Chondrocyte (in vitro differentiated cells): ENCODE measurements at regions not wholly inside any gene's neighbourhood (a gene's known extent, or its start where the extent isn't known, plus 50 kb on each side); places are given as distances from the start of the nearest gene placed in this dataset.

ENCODE experiments used
- DNase-seq: peaks from one replicate; pipeline ENCODE4 v3.0.0; 2021; ENCODE audit warnings: mixed read lengths, low spot score
- H3K27ac Mint-ChIP-seq: one replicate; pipeline ENCODE4 v1.8.0; 2021; ENCODE audit warnings: mild to moderate bottlenecking, moderate library complexity, mixed read lengths; ENCODE audit not compliant: unreplicated experiment
- H3K27me3 Mint-ChIP-seq: 2 replicates; pipeline ENCODE4 v1.8.0; 2021; ENCODE audit warnings: low read depth, mixed read lengths
- H3K36me3 Mint-ChIP-seq: 2 replicates; pipeline ENCODE4 v1.8.0; 2021; ENCODE audit warnings: low read depth, mixed read lengths
- H3K4me1 Mint-ChIP-seq: 2 replicates; pipeline ENCODE4 v1.8.0; 2021; ENCODE audit warnings: low read depth, mild to moderate bottlenecking, mixed read lengths
- H3K4me3 Mint-ChIP-seq: one replicate; pipeline ENCODE4 v1.8.0; 2021; ENCODE audit warnings: mild to moderate bottlenecking, moderate library complexity, mixed read lengths; ENCODE audit not compliant: unreplicated experiment
- H3K9me3 Mint-ChIP-seq: 2 replicates; pipeline ENCODE4 v1.8.0; 2021; ENCODE audit warnings: low read depth, mixed read lengths
- CTCF ChIP-seq: fragments of 200-600 bp; sonication (generic); IDR thresholded peaks from 2 replicates; pipeline ENCODE4 v1.5.0; 2021; ENCODE audit warnings: antibody characterized with exemption, mild to moderate bottlenecking, moderate library complexity

- Mint-ChIP-seq H3K4me1 (peaks cover 9% of the 10 kb centered on the region), H3K4me3 (no peak overlapping the region), H3K27ac (no peak overlapping the region), H3K9me3 (no peaks in the 10 kb centered on the region), H3K36me3 (no peaks in the 10 kb centered on the region), H3K27me3 (no peaks in the 10 kb centered on the region)
- DNase-seq = no peak
- TF ChIP-seq CTCF = no peak
These were observed 108.8 kb upstream of the JARID2 start for GRCh38 chr6:15137086-15137485.

- TF ChIP-seq CTCF = no peak
- H3K4me3 Mint-ChIP-seq = no peak overlapping the region
- peaks cover 2% of the 10 kb centered on the region for H3K27me3 Mint-ChIP-seq
- no peak for DNase-seq
- H3K36me3 Mint-ChIP-seq = no peaks in the 10 kb centered on the region
- H3K27ac Mint-ChIP-seq = no peak overlapping the region
- peaks cover 4% of the 10 kb centered on the region for H3K4me1 Mint-ChIP-seq
- H3K9me3 Mint-ChIP-seq = no peaks in the 10 kb centered on the region
These were observed 102.8 kb upstream of the JARID2 start for GRCh38 chr6:15143086-15143485.

- Mint-ChIP-seq H3K27ac (no peak overlapping the region), H3K4me1 (peaks cover 9% of the 10 kb centered on the region), H3K9me3 (no peaks in the 10 kb centered on the region), H3K27me3 (peaks cover 2% of the 10 kb centered on the region), H3K36me3 (no peaks in the 10 kb centered on the region), H3K4me3 (no peak overlapping the region)
- no peak for TF ChIP-seq CTCF
- no peak for DNase-seq
These were observed 102.3 kb upstream of the JARID2 start for GRCh38 chr6:15143540-15143939.

GRCh38 chr6:15145821-15146220, 100.0 kb upstream of the JARID2 start:
- Mint-ChIP-seq H3K36me3 (no peaks in the 10 kb centered on the region), H3K27me3 (peaks cover 2% of the 10 kb centered on the region), H3K4me1 (peaks cover 13% of the 10 kb centered on the region), H3K4me3 (no peak overlapping the region), H3K9me3 (no peaks in the 10 kb centered on the region), H3K27ac (no peak overlapping the region)
- DNase-seq = no peak
- TF ChIP-seq CTCF = no peak

GRCh38 chr6:15147827-15148226, 98.0 kb upstream of the JARID2 start:
- TF ChIP-seq CTCF = no peak
- no peak for DNase-seq
- no peak overlapping the region for H3K4me3 Mint-ChIP-seq
- H3K4me1 Mint-ChIP-seq = peaks cover 13% of the 10 kb centered on the region
- H3K36me3 Mint-ChIP-seq = no peaks in the 10 kb centered on the region
- no peak overlapping the region for H3K27ac Mint-ChIP-seq
- H3K9me3 Mint-ChIP-seq = no peaks in the 10 kb centered on the region
- H3K27me3 Mint-ChIP-seq = peaks cover 2% of the 10 kb centered on the region
